DND-41 (cell line): ENCODE measurements at regions not wholly inside any gene's neighbourhood (a gene's known extent, or its start where the extent isn't known, plus 50 kb on each side); places are given as distances from the start of the nearest gene placed in this dataset.
"Not testable (repeated sequence)": the region's sequence is repeated elsewhere in the genome, so short reads cannot be mapped to it uniquely, and the experiment has no call there.

Source experiments
- ATAC-seq: fragments of 200-7000 bp; cut with Tn5 transposase; 3 replicates; pipeline ENCODE4 v1.9.1; 2021; ENCODE audit warnings: low read depth; ENCODE audit not compliant: insufficient read depth
- DNase-seq: peaks from one replicate; pipeline ENCODE4 v3.0.0-alpha.2; 2020
- H2AFZ ChIP-seq: 2 replicates; pipeline ENCODE4 v1.6.0; 2012; ENCODE audit warnings: low read depth, low read length
- H3K27ac ChIP-seq: 2 replicates; pipeline ENCODE4 v1.5.1; 2012; ENCODE audit warnings: low read length, inconsistent platforms
- H3K27me3 ChIP-seq: fragments of 200-600 bp; sonication (generic); 2 replicates; pipeline ENCODE4 v1.6.0; 2012; ENCODE audit warnings: low read length, mild to moderate bottlenecking, inconsistent platforms; ENCODE audit not compliant: insufficient read depth, poor library complexity
- H3K36me3 ChIP-seq: 2 replicates; pipeline ENCODE4 v1.5.1; 2012; ENCODE audit warnings: low read length, inconsistent platforms; ENCODE audit not compliant: insufficient read depth
- H3K4me1 ChIP-seq: 2 replicates; pipeline ENCODE4 v1.5.1; 2012; ENCODE audit warnings: mild to moderate bottlenecking, low read length; ENCODE audit not compliant: insufficient read depth
- H3K4me2 ChIP-seq: 2 replicates; pipeline ENCODE4 v1.6.0; 2012; ENCODE audit warnings: mild to moderate bottlenecking, moderate library complexity, low read length, inconsistent platforms; ENCODE audit not compliant: insufficient read depth
- H3K4me3 ChIP-seq, 2 experiments: fragments of 200-600 bp in 1 of 2; shearing (Covaris generic) in 1 of 2; 2 replicates each; pipeline ENCODE4 v1.5.1; 2012 to 2016; ENCODE audit warnings: inconsistent platforms in 2 of 2, low read length in 2 of 2, mild to moderate bottlenecking in 2 of 2, low read depth in 1 of 2, moderate library complexity in 1 of 2
- H3K79me2 ChIP-seq: 2 replicates; pipeline ENCODE4 v1.6.0; 2012; ENCODE audit warnings: low read length, inconsistent platforms; ENCODE audit not compliant: insufficient read depth
- H3K9ac ChIP-seq: 2 replicates; pipeline ENCODE4 v1.6.0; 2012; ENCODE audit warnings: low read depth, mild to moderate bottlenecking, inconsistent platforms, low read length, moderate library complexity
- H3K9me3 ChIP-seq: 2 replicates; pipeline ENCODE4 v1.5.1; 2012; ENCODE audit warnings: low read length, moderate library complexity, mild to moderate bottlenecking, inconsistent platforms; ENCODE audit not compliant: insufficient read depth, severe bottlenecking
- H4K20me1 ChIP-seq: 2 replicates; pipeline ENCODE4 v1.6.0; 2012; ENCODE audit warnings: low read length; ENCODE audit not compliant: insufficient read depth
- EZH2 ChIP-seq: IDR thresholded peaks from 3 replicates; pipeline ENCODE4 v1.6.1; 2012; ENCODE audit warnings: borderline replicate concordance, low read depth, mild to moderate bottlenecking, moderate library complexity, low read length, inconsistent platforms; ENCODE audit not compliant: severe bottlenecking
- TF ChIP-seq, protein P1 (sequence below): IDR thresholded peaks from 2 replicates; pipeline ENCODE4 v1.5.1; 2012; ENCODE audit warnings: borderline replicate concordance, low read length, moderate library complexity, mild to moderate bottlenecking; ENCODE audit not compliant: poor library complexity, severe bottlenecking; ENCODE audit errors: extremely low read depth

DNA sequence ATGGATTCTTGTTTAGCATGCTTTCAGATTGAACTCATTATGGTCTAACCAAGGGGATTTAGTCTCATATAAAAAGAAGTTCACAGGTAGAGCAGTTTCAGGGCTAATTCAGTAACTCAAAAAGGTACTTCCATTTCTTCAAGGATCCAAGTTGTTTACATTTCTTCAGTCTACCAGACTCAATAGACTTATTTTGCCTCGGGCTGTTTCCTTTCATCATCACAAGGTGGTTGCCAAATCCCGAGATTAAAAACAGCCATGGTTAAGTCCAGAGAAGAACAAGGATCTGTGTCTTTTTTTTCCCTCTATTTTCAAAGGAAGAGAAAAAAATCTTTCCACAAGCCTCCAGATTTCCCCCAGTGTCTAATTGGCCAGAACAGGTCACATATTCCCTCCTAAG lies 69.8 kb upstream of the SNX9 start:
- no peak overlapping the region for H3K4me2 ChIP-seq
- DNase-seq (no peak), ATAC-seq (no peak)
- H3K79me2 ChIP-seq = no peaks in the 10 kb centered on the region
- no peaks in the 10 kb centered on the region for H3K36me3 ChIP-seq
- peaks cover 6% of the 10 kb centered on the region for H3K4me1 ChIP-seq
- no peak overlapping the region for H3K9ac ChIP-seq
- TF ChIP-seq EZH2 = no peak
- TF ChIP-seq, protein P1, sequence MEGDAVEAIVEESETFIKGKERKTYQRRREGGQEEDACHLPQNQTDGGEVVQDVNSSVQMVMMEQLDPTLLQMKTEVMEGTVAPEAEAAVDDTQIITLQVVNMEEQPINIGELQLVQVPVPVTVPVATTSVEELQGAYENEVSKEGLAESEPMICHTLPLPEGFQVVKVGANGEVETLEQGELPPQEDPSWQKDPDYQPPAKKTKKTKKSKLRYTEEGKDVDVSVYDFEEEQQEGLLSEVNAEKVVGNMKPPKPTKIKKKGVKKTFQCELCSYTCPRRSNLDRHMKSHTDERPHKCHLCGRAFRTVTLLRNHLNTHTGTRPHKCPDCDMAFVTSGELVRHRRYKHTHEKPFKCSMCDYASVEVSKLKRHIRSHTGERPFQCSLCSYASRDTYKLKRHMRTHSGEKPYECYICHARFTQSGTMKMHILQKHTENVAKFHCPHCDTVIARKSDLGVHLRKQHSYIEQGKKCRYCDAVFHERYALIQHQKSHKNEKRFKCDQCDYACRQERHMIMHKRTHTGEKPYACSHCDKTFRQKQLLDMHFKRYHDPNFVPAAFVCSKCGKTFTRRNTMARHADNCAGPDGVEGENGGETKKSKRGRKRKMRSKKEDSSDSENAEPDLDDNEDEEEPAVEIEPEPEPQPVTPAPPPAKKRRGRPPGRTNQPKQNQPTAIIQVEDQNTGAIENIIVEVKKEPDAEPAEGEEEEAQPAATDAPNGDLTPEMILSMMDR = no peak
- H4K20me1 ChIP-seq = no peaks in the 10 kb centered on the region
- no peaks in the 10 kb centered on the region for H3K9me3 ChIP-seq
- H2AFZ ChIP-seq = no peak overlapping the region
- peaks cover 14% of the 10 kb centered on the region for H3K27me3 ChIP-seq
- no peak overlapping the region for H3K27ac ChIP-seq
- H3K4me3 ChIP-seq = no peak overlapping the region

DNA sequence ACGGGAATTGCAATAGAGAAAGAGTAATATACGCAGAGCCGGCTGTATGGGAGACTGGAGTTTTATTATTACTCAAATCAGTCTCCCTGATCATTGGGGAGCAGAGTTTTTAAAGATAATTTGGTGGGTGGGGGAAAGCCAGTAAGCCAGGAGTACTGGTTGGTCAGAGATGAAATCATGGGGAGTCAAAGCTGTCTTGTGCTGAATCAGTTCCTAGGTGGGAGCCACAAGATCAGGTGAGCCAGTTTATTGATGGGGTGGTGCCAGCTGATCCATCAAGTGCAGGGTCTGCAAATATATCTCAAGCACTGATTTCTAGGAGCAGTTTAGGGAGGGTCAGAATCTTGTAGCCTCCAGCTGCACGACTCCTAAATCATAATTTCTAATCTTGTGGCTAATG lies 69.2 kb upstream of the SNX9 start:
- not testable (repeated sequence) for H3K27ac ChIP-seq, H4K20me1 ChIP-seq, H3K9ac ChIP-seq, H3K9me3 ChIP-seq, DNase-seq, H3K36me3 ChIP-seq, H3K4me1 ChIP-seq, H3K79me2 ChIP-seq, H3K4me2 ChIP-seq, ATAC-seq, H2AFZ ChIP-seq, H3K4me3 ChIP-seq
- peaks cover 14% of the 10 kb centered on the region for H3K27me3 ChIP-seq

DNA sequence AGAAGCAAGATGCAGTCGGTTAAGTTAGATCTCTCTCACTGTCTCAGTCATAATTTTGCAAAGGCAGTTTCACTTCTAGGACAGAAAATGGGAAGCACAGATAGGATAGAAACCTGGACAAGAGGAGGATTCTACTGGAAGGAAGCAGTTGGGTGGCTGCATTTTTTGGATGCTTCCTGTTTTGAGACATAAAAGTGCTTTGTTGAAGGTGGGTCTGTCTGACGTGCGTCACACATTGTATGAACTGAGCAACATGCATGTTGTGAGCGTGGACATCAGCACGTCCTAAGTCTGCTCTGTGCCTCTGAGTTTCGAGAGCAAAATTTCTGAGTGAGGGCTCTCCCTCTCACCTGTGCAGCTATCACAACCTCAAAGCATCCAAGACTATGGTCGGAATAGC lies 68.7 kb upstream of the SNX9 start:
- ATAC-seq (no peak), DNase-seq (no peak)

DNA sequence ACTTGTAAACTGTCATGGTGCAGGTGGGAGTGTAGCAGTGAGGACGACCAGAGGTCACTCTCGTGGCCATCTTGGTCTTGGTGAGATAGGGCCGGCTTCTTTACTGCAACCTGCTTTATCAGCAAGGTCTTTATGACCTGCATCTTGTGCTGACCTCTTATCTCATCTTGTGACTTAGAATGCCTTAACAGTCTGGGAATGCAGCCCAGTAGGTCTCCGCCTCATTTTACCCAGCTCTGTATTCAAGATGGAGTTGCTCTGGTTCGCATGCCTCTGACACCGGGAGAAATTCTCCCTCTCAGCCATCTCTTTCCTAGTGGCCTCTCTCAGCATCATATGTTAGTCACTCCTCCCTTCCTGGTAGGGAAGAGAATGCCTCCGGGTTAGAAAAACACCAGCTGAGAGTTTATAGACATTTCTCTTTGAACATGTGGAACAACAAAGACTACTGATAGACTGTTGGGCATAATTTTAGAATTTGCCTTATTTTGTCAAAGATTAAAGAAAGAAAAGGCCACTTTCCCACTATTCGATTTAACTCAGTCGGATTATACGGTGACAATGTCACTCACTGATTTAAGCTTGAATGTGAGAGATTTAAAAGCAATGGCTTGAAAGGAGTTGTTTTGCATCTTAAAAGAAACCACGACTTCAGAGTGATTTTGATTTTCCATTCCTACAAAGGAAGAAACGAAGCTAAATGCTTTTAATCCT lies 67.9 kb upstream of the SNX9 start:
- Histone ChIP-seq H4K20me1 (no peaks in the 10 kb centered on the region), H3K9ac (no peak overlapping the region), H3K4me2 (no peak overlapping the region), H2AFZ (no peak overlapping the region), H3K27me3 (peaks cover 14% of the 10 kb centered on the region), H3K4me1 (peaks cover 6% of the 10 kb centered on the region), H3K79me2 (no peaks in the 10 kb centered on the region), H3K9me3 (no peaks in the 10 kb centered on the region), H3K27ac (no peak overlapping the region), H3K4me3 (no peak overlapping the region), H3K36me3 (no peaks in the 10 kb centered on the region)
- DNase-seq (no peak), ATAC-seq (no peak)
- TF ChIP-seq, protein P1 = no peak
- TF ChIP-seq EZH2 = no peak

More for the DNA sequence above, 68.7 kb upstream of the SNX9 start:
- Histone ChIP-seq H3K79me2 (no peaks in the 10 kb centered on the region), H2AFZ (no peak overlapping the region), H3K36me3 (no peaks in the 10 kb centered on the region), H3K4me2 (no peak overlapping the region), H3K9ac (no peak overlapping the region), H3K27ac (no peak overlapping the region), H4K20me1 (no peaks in the 10 kb centered on the region), H3K4me3 (no peak overlapping the region), H3K9me3 (no peaks in the 10 kb centered on the region), H3K4me1 (peaks cover 6% of the 10 kb centered on the region), H3K27me3 (peaks cover 14% of the 10 kb centered on the region)
- no peak for TF ChIP-seq EZH2
- TF ChIP-seq, protein P1 = no peak
